ENCODE measurements at regions not wholly inside any gene's neighbourhood (a gene's known extent, or its start where the extent isn't known, plus 50 kb on each side); places are given as distances from the start of the nearest gene placed in this dataset.

DNA sequence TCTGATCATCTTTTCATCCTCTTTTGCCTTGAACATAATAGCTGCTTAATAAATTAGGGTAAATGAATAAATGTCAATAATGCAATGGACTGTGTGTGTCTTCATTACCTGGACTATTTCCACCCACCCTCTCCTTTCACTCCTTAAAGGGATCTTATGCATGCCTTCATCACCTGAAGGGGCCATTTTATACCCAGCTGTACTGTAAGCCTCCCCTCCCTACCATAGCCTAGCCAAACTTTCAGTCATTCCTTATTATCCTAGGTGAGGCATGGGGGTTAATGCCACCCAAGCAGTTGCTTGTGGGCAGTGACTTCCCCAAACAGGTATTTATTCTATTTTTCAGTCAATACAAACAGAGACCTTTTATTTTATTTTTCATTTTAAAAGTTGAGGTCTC is 127.8 kb upstream of the PARP11 start:
- no peak for TF ChIP-seq CTCF (IDR thresholded peaks at IDR 0.05)
- no peak for TF ChIP-seq POLR2A (IDR thresholded peaks at IDR 0.05)

Data from uterus (tissue), 2 donors.